Ovary (tissue), 7 donors: ENCODE measurements at regions not wholly inside any gene's neighbourhood (a gene's known extent, or its start where the extent isn't known, plus 50 kb on each side); places are given as distances from the start of the nearest gene placed in this dataset.

ENCODE experiments used
- DNase-seq, 5 donors: peaks; one replicate each; pipeline ENCODE4 v3.0.0-alpha.2; 2019 to 2020
- H3K27ac ChIP-seq, 2 donors: fragments of 200-600 bp; one replicate each; pipeline versions ENCODE4 v1.5.1 to v1.8.0; 2019 to 2022
- H3K27me3 ChIP-seq: fragments of 200-600 bp; one replicate; pipeline ENCODE4 v1.8.0; 2022
- H3K36me3 ChIP-seq: fragments of 200-600 bp; sonication (generic); one replicate; pipeline ENCODE4 v1.5.1; 2019
- H3K4me1 ChIP-seq: one replicate; pipeline ENCODE4 v1.8.1; 2013; ENCODE audit warnings: mild to moderate bottlenecking, moderate library complexity; ENCODE audit not compliant: insufficient read depth
- H3K4me3 ChIP-seq: fragments of 200-600 bp; sonication (generic); one replicate; pipeline ENCODE4 v1.5.1; 2017
- H3K9me3 ChIP-seq, 2 donors: fragments of 200-600 bp in 1 of 2; sonication (generic) in 1 of 2; one replicate each; pipeline versions ENCODE4 v1.5.1 to v1.8.1; 2013 to 2019; ENCODE audit warnings: mild to moderate bottlenecking in 1 of 2, moderate library complexity in 1 of 2
- EP300 ChIP-seq: sonication (generic); formaldehyde crosslinking; IDR thresholded peaks from one replicate; pipeline ENCODE4 v1.6.1; 2017; ENCODE audit warnings: antibody characterized with exemption
- POLR2A ChIP-seq: fragments of 450-650 bp; IDR thresholded peaks from one replicate; pipeline ENCODE4 v1.6.1; 2017; ENCODE audit warnings: antibody characterized with exemption, mild to moderate bottlenecking, moderate library complexity
- WGBS, 3 donors: extraction: QIAGEN DNeasy Blood & Tissue Kit in 1 of 3; methylation state at CpG; one replicate each; pipeline versions ENCODE4 v1.1.5 to v1.1.7; 2013 to 2017; 5-methylcytosine and 5-hydroxymethylcytosine counted together
- intact Hi-C, 4 donors: fragments of 100-400 bp; cut with DNase I; formaldehyde crosslinking; loops; one replicate each; pipeline versions ENCODE4 v1.11.0 to v1.15.1; 2022 to 2023
- TF ChIP-seq, protein P1 (sequence below), 3 donors: fragments of 450-650 bp in 2 of 3; fragments of 200-600 bp in 1 of 3; IDR thresholded peaks; one replicate each; pipeline versions ENCODE4 v1.5.1 to v1.8.0; 2016 to 2022; ENCODE audit warnings: antibody characterized with exemption in 3 of 3, mild to moderate bottlenecking in 1 of 3
- donor health status: DM: no; HTN: no; CAD: no; lungs with moderate emphysema.
- donor health status: DM: no; HTN: no; CAD: no.
- donor health status: Bipolar disorder and iron deficiency.
- donor health status: DM: no; HTN: no; CAD: no.
- donor health status: DM: yes; HTN: yes; CAD: no.

DNA sequence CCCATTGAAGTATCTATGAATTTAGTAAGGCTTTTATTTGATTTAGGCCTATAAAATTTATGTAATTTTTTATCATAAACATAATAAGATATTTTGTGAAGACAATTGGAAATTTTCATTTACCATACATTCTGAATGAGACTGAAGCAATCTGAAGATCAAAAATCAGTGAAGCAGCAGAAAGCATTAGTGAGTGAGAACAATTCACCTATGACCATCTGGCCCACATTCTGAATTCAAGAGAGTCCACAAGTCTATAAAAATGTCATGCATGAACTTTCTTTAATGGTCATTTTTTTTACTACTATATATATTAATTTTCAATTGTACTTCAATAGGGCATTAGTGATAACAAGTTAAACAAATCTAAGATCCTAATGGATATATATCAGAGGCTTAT is 1026.6 kb upstream of the MAP3K7 start:
- H3K36me3 ChIP-seq: no peaks in the 10 kb centered on the region
- intact Hi-C loops: no loop called here
- H3K9me3 ChIP-seq: no peaks in the 10 kb centered on the region
- no peaks in the 10 kb centered on the region for H3K4me1 ChIP-seq
- H3K4me3 ChIP-seq: no peak overlapping the region
- H3K27ac ChIP-seq: no peak overlapping the region
- TF ChIP-seq EP300 (no peak), POLR2A (no peak)
- TF ChIP-seq, protein P1, sequence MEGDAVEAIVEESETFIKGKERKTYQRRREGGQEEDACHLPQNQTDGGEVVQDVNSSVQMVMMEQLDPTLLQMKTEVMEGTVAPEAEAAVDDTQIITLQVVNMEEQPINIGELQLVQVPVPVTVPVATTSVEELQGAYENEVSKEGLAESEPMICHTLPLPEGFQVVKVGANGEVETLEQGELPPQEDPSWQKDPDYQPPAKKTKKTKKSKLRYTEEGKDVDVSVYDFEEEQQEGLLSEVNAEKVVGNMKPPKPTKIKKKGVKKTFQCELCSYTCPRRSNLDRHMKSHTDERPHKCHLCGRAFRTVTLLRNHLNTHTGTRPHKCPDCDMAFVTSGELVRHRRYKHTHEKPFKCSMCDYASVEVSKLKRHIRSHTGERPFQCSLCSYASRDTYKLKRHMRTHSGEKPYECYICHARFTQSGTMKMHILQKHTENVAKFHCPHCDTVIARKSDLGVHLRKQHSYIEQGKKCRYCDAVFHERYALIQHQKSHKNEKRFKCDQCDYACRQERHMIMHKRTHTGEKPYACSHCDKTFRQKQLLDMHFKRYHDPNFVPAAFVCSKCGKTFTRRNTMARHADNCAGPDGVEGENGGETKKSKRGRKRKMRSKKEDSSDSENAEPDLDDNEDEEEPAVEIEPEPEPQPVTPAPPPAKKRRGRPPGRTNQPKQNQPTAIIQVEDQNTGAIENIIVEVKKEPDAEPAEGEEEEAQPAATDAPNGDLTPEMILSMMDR (IDR thresholded peaks at IDR 0.05): no peak
- no peaks in the 10 kb centered on the region for H3K27me3 ChIP-seq
- DNase-seq: no peak

DNA sequence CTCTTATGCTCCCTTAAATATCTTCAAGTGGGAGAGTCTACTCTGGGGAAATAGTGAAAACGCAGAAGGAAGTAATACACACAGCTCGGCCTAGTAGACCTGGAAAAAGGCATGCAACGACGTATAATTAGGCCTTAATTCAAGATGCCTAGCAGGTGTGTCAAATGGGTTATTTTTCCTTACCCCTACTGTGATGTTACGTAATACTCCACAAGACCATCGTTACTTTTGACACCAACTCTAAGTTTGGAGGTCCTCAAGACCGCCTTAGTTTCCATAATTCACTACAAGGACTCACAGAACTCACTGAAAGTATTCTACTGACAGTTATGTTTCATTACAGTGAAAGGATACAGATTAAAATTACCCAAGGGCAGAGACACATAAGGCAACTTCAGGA is 1024.3 kb upstream of the MAP3K7 start:
- 78 to 82% (median 82%) methylated on average over 7 of the region's 7 CpGs for WGBS, 3 donors
- DNase-seq: no peak
- H3K4me1 ChIP-seq: no peaks in the 10 kb centered on the region
- H3K9me3 ChIP-seq: no peaks in the 10 kb centered on the region
- H3K4me3 ChIP-seq: no peak overlapping the region
- TF ChIP-seq, protein P1 (IDR thresholded peaks at IDR 0.05): no peak
- TF ChIP-seq EP300 (no peak), POLR2A (no peak)
- no peak overlapping the region for H3K27ac ChIP-seq
- H3K36me3 ChIP-seq: no peaks in the 10 kb centered on the region
- no peaks in the 10 kb centered on the region for H3K27me3 ChIP-seq
- intact Hi-C loops: no loop called here

DNA sequence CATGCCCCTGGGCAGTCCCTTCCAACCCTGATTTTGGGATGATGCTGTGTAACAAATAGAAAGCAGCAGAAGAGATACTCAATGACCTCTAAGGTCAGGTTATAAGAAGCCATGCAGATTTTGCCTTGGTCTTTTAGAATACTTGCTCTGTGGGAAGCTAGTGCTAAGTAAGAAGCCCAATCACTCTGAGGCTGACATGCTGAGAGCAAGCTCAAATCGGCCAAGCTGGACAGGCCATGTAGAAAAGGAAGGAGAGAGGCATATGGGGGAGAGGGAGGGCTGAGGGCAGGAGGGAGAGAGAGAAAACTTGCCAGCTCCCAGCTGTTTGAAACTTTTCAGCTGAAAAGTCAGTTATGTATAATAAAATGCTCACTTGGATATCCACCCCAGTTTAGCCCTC is 1021.6 kb upstream of the MAP3K7 start:
- H3K27me3 ChIP-seq: no peaks in the 10 kb centered on the region
- TF ChIP-seq EP300 (no peak), POLR2A (no peak)
- TF ChIP-seq, protein P1 (IDR thresholded peaks at IDR 0.05): no peak
- no peak for DNase-seq
- no peaks in the 10 kb centered on the region for H3K4me1 ChIP-seq
- H3K36me3 ChIP-seq: no peaks in the 10 kb centered on the region
- intact Hi-C loops: no loop called here
- WGBS, 3 donors: 12 to 36% (median 17%) methylated on average over 1 of the region's 1 CpG
- H3K27ac ChIP-seq: no peak overlapping the region
- H3K9me3 ChIP-seq: no peaks in the 10 kb centered on the region
- H3K4me3 ChIP-seq: no peak overlapping the region

DNA sequence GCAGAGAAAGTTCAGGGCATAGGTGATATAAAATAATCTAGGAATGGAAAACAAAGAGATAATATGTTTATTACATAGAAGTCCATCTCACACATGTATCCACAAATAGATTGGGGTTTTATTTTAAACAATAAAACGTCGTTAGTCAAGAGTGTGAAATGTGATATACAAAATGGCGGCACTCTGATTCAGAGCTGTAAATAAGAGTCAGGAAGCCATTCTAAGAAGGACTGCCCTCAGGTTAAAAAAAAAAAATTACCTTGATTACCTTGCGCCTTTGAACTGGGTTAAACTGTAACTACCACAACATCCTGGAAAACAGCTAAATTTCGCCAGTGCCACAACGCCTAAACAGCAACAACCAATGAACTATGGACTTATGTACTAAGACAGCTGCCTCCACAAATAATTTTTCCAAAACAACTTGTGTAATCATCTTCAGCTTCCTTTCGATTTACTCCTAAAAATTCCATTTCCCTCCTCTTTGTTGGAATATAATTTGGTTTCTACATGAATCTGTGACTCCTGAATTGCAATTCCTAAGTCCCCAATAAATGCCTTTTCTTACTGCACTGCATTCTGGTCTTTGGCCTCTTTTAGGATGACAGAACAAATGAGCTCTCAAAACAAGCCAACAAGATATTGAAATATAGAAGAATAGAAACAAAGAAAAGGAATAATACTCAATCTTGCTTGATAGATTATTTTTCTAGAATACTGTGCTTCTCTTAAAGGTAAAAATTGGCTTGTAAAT is 1019.5 kb upstream of the MAP3K7 start:
- no peak for DNase-seq
- Histone ChIP-seq H3K27ac (no peak overlapping the region), H3K9me3 (no peaks in the 10 kb centered on the region), H3K36me3 (no peaks in the 10 kb centered on the region), H3K4me3 (no peak overlapping the region), H3K27me3 (no peaks in the 10 kb centered on the region), H3K4me1 (no peaks in the 10 kb centered on the region)
- TF ChIP-seq, protein P1 (IDR thresholded peaks at IDR 0.05): no peak
- WGBS, 3 donors: 92 to 95% (median 93%) methylated on average over 7 of the region's 7 CpGs
- intact Hi-C loops: no loop called here
